Chondrocyte (in vitro differentiated cells): ENCODE measurements at regions not wholly inside any gene's neighbourhood (a gene's known extent, or its start where the extent isn't known, plus 50 kb on each side); places are given as distances from the start of the nearest gene placed in this dataset.

Source experiments
- DNase-seq: peaks from one replicate; pipeline ENCODE4 v3.0.0; 2021; ENCODE audit warnings: mixed read lengths, low spot score
- H3K27ac Mint-ChIP-seq: one replicate; pipeline ENCODE4 v1.8.0; 2021; ENCODE audit warnings: mild to moderate bottlenecking, moderate library complexity, mixed read lengths; ENCODE audit not compliant: unreplicated experiment
- H3K27me3 Mint-ChIP-seq: 2 replicates; pipeline ENCODE4 v1.8.0; 2021; ENCODE audit warnings: low read depth, mixed read lengths
- H3K36me3 Mint-ChIP-seq: 2 replicates; pipeline ENCODE4 v1.8.0; 2021; ENCODE audit warnings: low read depth, mixed read lengths
- H3K4me1 Mint-ChIP-seq: 2 replicates; pipeline ENCODE4 v1.8.0; 2021; ENCODE audit warnings: low read depth, mild to moderate bottlenecking, mixed read lengths
- H3K4me3 Mint-ChIP-seq: one replicate; pipeline ENCODE4 v1.8.0; 2021; ENCODE audit warnings: mild to moderate bottlenecking, moderate library complexity, mixed read lengths; ENCODE audit not compliant: unreplicated experiment
- H3K9me3 Mint-ChIP-seq: 2 replicates; pipeline ENCODE4 v1.8.0; 2021; ENCODE audit warnings: low read depth, mixed read lengths
- CTCF ChIP-seq: fragments of 200-600 bp; sonication (generic); IDR thresholded peaks from 2 replicates; pipeline ENCODE4 v1.5.0; 2021; ENCODE audit warnings: antibody characterized with exemption, mild to moderate bottlenecking, moderate library complexity

GRCh38 chr2:77834360-77835002, 312.3 kb upstream of the LRRTM4 start:
- no peaks in the 10 kb centered on the region for H3K4me1 Mint-ChIP-seq
- no peak for DNase-seq
- H3K27ac Mint-ChIP-seq, result no peak overlapping the region
- H3K27me3 Mint-ChIP-seq, result no peaks in the 10 kb centered on the region
- no peak for TF ChIP-seq CTCF
- peaks cover 37% of the 10 kb centered on the region for H3K9me3 Mint-ChIP-seq
- H3K36me3 Mint-ChIP-seq, result no peaks in the 10 kb centered on the region
- no peak overlapping the region for H3K4me3 Mint-ChIP-seq

- Mint-ChIP-seq H3K36me3 (no peaks in the 10 kb centered on the region), H3K4me3 (no peak overlapping the region), H3K9me3 (peaks cover 24% of the 10 kb centered on the region), H3K27ac (no peak overlapping the region), H3K27me3 (no peaks in the 10 kb centered on the region), H3K4me1 (no peaks in the 10 kb centered on the region)
- TF ChIP-seq CTCF, result no peak
- DNase-seq, result no peak
These were observed 316.3 kb upstream of the LRRTM4 start for GRCh38 chr2:77838441-77838840.

GRCh38 chr2:77839102-77839501, 316.9 kb upstream of the LRRTM4 start:
- no peak for TF ChIP-seq CTCF
- Mint-ChIP-seq H3K9me3 (peaks cover 22% of the 10 kb centered on the region), H3K4me3 (no peak overlapping the region), H3K27me3 (no peaks in the 10 kb centered on the region), H3K27ac (no peak overlapping the region), H3K36me3 (no peaks in the 10 kb centered on the region), H3K4me1 (no peaks in the 10 kb centered on the region)
- DNase-seq, result no peak

- H3K27ac Mint-ChIP-seq, result no peak overlapping the region
- no peaks in the 10 kb centered on the region for H3K36me3 Mint-ChIP-seq
- DNase-seq, result no peak
- no peaks in the 10 kb centered on the region for H3K9me3 Mint-ChIP-seq
- no peaks in the 10 kb centered on the region for H3K27me3 Mint-ChIP-seq
- H3K4me1 Mint-ChIP-seq, result no peaks in the 10 kb centered on the region
- H3K4me3 Mint-ChIP-seq, result no peak overlapping the region
- TF ChIP-seq CTCF, result no peak
These were observed 339.9 kb upstream of the LRRTM4 start for GRCh38 chr2:77862120-77862519.

GRCh38 chr2:77864426-77864825, 342.2 kb upstream of the LRRTM4 start:
- H3K27ac Mint-ChIP-seq, result no peak overlapping the region
- H3K36me3 Mint-ChIP-seq, result no peaks in the 10 kb centered on the region
- no peak for DNase-seq
- H3K4me1 Mint-ChIP-seq, result no peaks in the 10 kb centered on the region
- H3K9me3 Mint-ChIP-seq, result no peaks in the 10 kb centered on the region
- no peak for TF ChIP-seq CTCF
- no peaks in the 10 kb centered on the region for H3K27me3 Mint-ChIP-seq
- H3K4me3 Mint-ChIP-seq, result no peak overlapping the region
